HG03378 (cell line): ENCODE measurements at regions not wholly inside any gene's neighbourhood (a gene's known extent, or its start where the extent isn't known, plus 50 kb on each side); places are given as distances from the start of the nearest gene placed in this dataset.

ENCODE experiments used
- ATAC-seq: cut with Tn5 transposase; IDR thresholded peaks from one replicate; pipeline ENCODE4 v1.9.1; 2021; ENCODE audit warnings: mild to moderate bottlenecking, moderate library complexity; ENCODE audit not compliant: unreplicated experiment

DNA sequence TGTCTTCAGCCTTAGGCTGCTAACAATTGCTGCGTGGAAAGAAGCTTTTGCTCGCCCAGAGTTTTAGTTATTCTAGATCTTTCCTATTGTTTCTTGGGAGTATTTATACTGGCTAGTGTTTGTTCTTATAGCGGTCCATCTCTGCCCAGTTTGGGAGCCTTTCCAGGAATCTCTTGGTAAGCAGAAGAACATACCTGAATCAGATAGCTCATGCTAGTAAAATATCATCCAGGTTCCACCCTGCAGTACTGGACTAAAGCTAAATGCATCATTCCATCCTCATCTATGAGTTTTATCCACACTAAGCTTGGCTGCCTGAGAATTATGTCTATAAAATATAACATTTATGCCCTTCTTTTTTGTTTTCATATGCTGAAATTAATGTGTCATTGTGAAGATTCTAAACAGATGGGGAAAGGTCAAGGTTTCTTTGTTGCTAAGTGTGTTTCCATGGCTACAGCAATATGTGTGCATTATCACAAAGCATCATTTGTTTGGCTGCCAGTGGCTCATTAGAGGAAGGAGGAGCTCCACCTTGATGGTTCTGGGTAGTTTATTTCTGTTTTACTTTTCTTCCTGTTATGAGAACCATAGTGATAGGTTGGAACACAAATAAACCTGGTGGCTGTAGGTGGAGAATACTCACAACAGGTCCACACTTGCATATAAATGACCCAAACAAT lies 182.8 kb downstream of the PIK3C3 start:
- ATAC-seq: no peak

DNA sequence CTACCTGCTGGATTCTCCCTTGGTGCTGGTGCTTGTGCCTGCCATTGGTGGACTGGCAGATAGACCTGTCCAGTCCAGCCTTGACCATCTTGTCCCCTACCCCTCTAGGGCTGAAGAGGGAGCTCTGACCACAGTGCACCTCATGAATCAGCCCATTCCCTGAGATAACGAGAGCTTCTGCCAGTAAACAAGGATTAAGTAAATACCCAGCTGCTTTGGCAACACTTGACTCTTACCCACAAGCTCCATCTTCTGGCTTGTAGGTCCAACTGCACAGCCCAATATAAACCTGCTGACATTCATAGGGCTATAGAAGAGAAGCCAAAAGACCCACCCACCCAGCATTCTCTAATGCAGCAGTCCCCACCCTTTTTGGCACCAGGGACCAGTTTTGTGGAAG lies 186.4 kb downstream of the PIK3C3 start:
- no peak for ATAC-seq

GRCh38 chr18:42155024-42155423 lies 200.0 kb downstream of the PIK3C3 start:
- no peak for ATAC-seq

DNA sequence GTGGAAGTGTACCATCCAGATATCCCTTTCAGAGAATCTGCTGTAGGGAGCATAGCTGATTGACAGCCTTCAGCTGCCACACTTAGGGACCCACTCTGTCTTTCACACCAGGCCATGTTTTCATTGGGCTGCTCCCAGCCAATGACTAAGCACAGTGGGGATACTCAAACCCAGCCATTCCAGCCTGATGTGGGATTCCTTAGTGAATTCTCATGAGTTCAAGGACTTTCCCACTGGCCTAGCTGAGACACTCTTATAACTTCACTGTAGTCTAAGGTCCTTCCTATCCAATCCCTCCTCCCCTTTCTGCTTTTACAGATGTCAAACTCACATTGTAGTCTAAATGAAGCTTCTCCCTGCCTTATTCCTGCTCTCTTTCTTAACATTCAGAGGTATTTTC lies 201.2 kb downstream of the PIK3C3 start:
- no peak for ATAC-seq

- ATAC-seq: no peak
Observed at GRCh38 chr18:42157420-42157819, 202.4 kb downstream of the PIK3C3 start.

- ATAC-seq: no peak
Observed at GRCh38 chr18:42157878-42158277, 202.8 kb downstream of the PIK3C3 start.

GRCh38 chr18:42159146-42159545 lies 204.1 kb downstream of the PIK3C3 start:
- ATAC-seq: no peak

DNA sequence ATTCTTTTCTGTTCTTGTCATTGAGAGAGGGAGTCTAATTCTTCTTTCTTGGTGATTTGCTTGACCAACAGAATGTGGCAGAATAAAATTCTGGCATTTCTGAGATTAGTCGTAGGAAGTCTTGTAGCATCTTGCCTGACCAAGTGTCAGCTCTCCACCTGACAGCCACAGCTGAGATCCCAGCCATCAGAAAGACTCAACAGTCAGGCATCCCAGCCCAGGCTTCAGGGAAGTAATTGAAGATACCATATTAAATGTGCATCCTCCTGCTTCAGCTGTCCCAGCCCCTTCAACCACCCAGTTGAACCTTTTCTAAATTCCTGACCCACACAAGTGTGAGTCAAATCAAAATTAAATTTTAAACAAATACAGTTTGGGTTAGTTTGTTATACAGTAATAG lies 208.3 kb downstream of the PIK3C3 start:
- no peak for ATAC-seq

DNA sequence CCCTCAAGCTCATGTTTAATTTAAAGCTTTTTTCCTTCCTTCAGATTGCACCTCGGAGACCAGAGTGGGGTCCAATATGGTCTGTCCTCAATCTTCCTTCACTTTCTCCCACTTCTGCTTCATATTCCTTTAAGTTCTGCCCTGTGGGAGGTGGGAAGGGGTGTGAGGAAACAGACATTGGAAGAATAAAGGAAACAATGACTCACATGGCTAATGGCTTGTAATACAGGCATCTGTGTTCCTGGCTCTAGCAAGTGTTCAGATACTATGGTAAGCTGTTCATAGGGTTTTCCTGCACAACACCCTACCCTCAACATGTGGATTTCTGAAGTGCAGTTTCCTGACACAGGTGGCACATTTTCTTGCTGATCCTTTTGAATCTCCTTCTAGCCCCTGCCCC lies 209.5 kb downstream of the PIK3C3 start:
- no peak for ATAC-seq

- ATAC-seq: no peak
Observed at GRCh38 chr18:42165922-42166513, 211.0 kb downstream of the PIK3C3 start.

DNA sequence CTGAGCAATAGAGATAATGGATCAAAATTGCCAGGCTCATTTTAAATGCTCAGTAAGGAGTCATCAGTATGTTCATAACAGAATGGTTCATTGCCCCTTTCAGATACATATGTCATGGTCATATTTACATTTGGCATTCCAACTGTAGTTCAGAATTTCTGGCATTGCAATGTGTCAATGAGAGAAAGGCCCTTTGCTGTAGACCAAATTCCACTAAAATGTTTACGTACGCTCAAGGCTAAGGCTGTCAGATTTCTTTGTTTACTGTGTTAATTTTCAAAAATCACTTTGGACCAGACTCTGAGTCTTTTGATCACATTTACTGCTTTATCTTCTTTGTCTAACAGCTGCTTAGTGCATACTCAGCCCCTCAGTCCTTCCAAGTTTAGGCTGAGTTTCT lies 213.5 kb downstream of the PIK3C3 start:
- no peak for ATAC-seq

DNA sequence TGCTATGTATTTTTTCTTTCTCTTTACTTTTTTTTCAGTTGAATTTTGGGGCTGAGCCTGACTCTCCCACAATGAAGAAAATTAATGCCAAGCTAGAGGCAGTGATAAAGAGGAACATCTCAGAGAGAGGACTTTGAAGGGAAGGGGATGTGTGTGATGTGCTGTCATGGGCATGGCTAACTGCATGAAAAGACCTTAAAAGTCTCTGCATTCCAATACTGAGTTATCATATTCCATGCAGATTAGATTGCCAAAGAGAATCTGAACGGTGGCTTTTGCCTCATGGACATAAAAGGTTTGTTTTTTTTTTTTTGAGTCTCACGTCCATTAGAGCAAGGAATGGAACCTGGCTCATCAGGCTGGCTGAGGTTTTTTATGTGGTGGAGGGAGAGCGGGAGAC lies 213.9 kb downstream of the PIK3C3 start:
- no peak for ATAC-seq

GRCh38 chr18:42174909-42175308 lies 219.9 kb downstream of the PIK3C3 start:
- ATAC-seq: no peak

- ATAC-seq: no peak
Observed at GRCh38 chr18:42176599-42176998, 221.6 kb downstream of the PIK3C3 start.

GRCh38 chr18:42177390-42177789 lies 222.4 kb downstream of the PIK3C3 start:
- ATAC-seq: no peak

GRCh38 chr18:42178376-42179080 lies 223.5 kb downstream of the PIK3C3 start:
- ATAC-seq: no peak

DNA sequence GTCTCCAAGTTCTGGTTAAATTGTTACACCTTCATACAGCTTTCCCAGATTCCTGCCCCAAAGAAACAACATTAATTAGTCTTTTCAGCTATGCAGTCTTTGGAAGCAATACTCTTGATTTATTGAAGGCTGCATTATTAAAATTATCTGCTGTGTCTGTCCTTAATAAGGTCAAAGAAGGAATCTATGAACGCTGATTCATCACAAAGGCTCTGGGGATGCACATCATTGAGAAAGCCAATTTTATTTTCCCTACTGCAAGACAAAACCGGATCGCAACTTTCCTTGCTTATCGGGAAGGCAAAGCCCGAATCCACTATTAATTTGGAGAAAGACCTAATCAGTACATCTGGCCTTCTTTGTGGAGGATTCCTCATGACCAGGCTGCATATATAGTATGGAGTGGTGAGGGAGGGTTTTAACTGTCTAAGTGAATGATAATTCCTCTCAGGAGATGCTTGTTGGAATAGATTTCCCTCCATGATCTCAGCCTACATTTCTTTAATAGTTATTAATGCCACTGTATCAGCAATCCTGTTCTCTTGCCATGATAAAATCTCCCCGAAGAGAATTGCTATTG lies 224.6 kb downstream of the PIK3C3 start:
- no peak for ATAC-seq

DNA sequence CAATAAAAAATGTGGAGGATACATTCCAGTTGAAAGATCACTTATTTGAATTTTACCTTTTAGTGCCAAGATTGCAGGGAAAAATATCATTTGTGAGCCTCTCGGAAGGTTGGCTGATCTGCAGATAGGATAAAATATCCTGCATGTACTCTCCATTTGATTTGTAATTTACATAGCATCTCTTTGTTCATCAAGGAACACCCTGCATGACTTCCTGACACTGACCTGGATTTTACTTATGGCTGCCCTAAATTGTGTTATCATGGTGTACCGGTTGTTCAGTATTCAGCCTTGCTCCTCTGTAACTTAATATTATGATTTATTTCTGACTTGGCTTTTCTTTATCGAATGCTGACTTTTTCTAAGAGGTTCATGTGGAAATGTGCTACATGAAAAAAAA lies 226.4 kb downstream of the PIK3C3 start:
- ATAC-seq: no peak

- no peak for ATAC-seq
Observed at GRCh38 chr18:42182728-42183700, 228.0 kb downstream of the PIK3C3 start.

GRCh38 chr18:42183746-42184145 lies 228.7 kb downstream of the PIK3C3 start:
- ATAC-seq: no peak
